HEK293 (cell line): ENCODE measurements at regions not wholly inside any gene's neighbourhood (a gene's known extent, or its start where the extent isn't known, plus 50 kb on each side); places are given as distances from the start of the nearest gene placed in this dataset.

ENCODE experiments used
- CTCF ChIA-PET: fragments of 350-600 bp; formaldehyde crosslinking; extraction: SDS; loops from one replicate; lab custom pipeline; 2021; ENCODE audit warnings: antibody characterized with exemption; lab: Yijun Ruan, JAX
- POLR2A ChIA-PET: fragments of 300-600 bp; formaldehyde crosslinking; extraction: SDS; loops from one replicate; lab custom pipeline; 2020; ENCODE audit warnings: antibody characterized with exemption, inconsistent platforms; lab: Yijun Ruan, JAX
- H3K27ac ChIP-seq: fragments of 200-500 bp; sonication (Bioruptor generic); 2 replicates; pipeline ENCODE4 v1.5.1; 2014; ENCODE audit warnings: low read depth, low read length, control low read depth, inconsistent platforms; ENCODE audit errors: extremely low read depth
- H3K36me3 ChIP-seq, 2 experiments: fragments of 200-500 bp in 1 of 2; sonication (Bioruptor generic) in 1 of 2; 1 replicate in 1 of 2; 2 replicates in 1 of 2; pipeline ENCODE4 v1.5.1; 2014 to 2017; ENCODE audit warnings: inconsistent platforms in 2 of 2, low read length in 2 of 2; ENCODE audit not compliant: control insufficient read depth in 2 of 2, insufficient read depth in 1 of 2
- H3K4me1 ChIP-seq: fragments of 200-500 bp; sonication (Bioruptor generic); 2 replicates; pipeline ENCODE4 v1.5.1; 2014; ENCODE audit warnings: mild to moderate bottlenecking, low read length, inconsistent platforms; ENCODE audit not compliant: control insufficient read depth, insufficient read depth
- H3K4me3 ChIP-seq: 2 replicates; pipeline ENCODE4 v1.5.1; 2011; ENCODE audit warnings: low read depth, mild to moderate bottlenecking, control low read depth, low read length, moderate library complexity
- H3K9me3 ChIP-seq: fragments of 200-500 bp; sonication (Bioruptor generic); 2 replicates; pipeline ENCODE4 v1.5.1; 2014; ENCODE audit warnings: low read depth, low read length, inconsistent platforms; ENCODE audit not compliant: control insufficient read depth, insufficient read depth
- GLI2 ChIP-seq: fragments of 450-650 bp; formaldehyde crosslinking; IDR thresholded peaks from 2 replicates; pipeline ENCODE4; 2017; ENCODE audit warnings: missing biosample characterization, missing genetic modification characterization, low read depth, borderline replicate concordance
- GLI4 ChIP-seq: fragments of 450-650 bp; formaldehyde crosslinking; IDR thresholded peaks from 2 replicates; pipeline ENCODE4 v1.5.1; 2016; ENCODE audit warnings: missing biosample characterization, missing genetic modification characterization
- KLF17 ChIP-seq: fragments of 450-650 bp; formaldehyde crosslinking; IDR thresholded peaks from 2 replicates; pipeline ENCODE4 v1.5.1; 2016; ENCODE audit warnings: missing biosample characterization, missing genetic modification characterization
- PRDM2 ChIP-seq: fragments of 450-650 bp; formaldehyde crosslinking; IDR thresholded peaks from 2 replicates; pipeline ENCODE4 v1.5.1; 2016; ENCODE audit warnings: missing biosample characterization, missing genetic modification characterization, borderline replicate concordance
- ZBTB44 ChIP-seq: fragments of 450-650 bp; IDR thresholded peaks from 2 replicates; pipeline ENCODE4 v1.5.1; 2018; ENCODE audit warnings: missing biosample characterization, mild to moderate bottlenecking, missing genetic modification characterization
- ZBTB8A ChIP-seq: fragments of 450-650 bp; formaldehyde crosslinking; IDR thresholded peaks from 2 replicates; pipeline ENCODE4 v1.5.1; 2016; ENCODE audit warnings: missing biosample characterization, missing genetic modification characterization
- ZNF175 ChIP-seq: fragments of 450-650 bp; formaldehyde crosslinking; IDR thresholded peaks from 2 replicates; pipeline ENCODE4 v1.5.1; 2016; ENCODE audit warnings: missing biosample characterization, missing genetic modification characterization
- ZNF19 ChIP-seq: fragments of 450-650 bp; formaldehyde crosslinking; IDR thresholded peaks from 2 replicates; pipeline ENCODE4; 2016; ENCODE audit warnings: missing biosample characterization, missing genetic modification characterization, low read depth
- ZNF214 ChIP-seq: fragments of 450-650 bp; formaldehyde crosslinking; IDR thresholded peaks from 2 replicates; pipeline ENCODE4 v1.5.1; 2017; ENCODE audit warnings: missing biosample characterization, mild to moderate bottlenecking, missing genetic modification characterization, borderline replicate concordance
- ZNF488 ChIP-seq: fragments of 450-650 bp; formaldehyde crosslinking; IDR thresholded peaks from 2 replicates; pipeline ENCODE4 v1.5.1; 2016; ENCODE audit warnings: missing biosample characterization, missing genetic modification characterization
- ZNF639 ChIP-seq: fragments of 450-650 bp; formaldehyde crosslinking; IDR thresholded peaks from 2 replicates; pipeline ENCODE4 v1.5.1; 2016; ENCODE audit warnings: missing biosample characterization, missing genetic modification characterization

GRCh38 chr20:16143596-16143995, 429.7 kb downstream of the KIF16B start (continued):
- TF ChIP-seq PRDM2 (tag by site-specific recombination) = no peak
- TF ChIP-seq KLF17 = no peak

- TF ChIP-seq ZNF214 (tag by site-specific recombination) (no peak), ZNF488 (tag by site-specific recombination) (no peak), ZNF175 (tag by site-specific recombination) (no peak), GLI4 (tag by site-specific recombination) (no peak), ZNF639 (tag by site-specific recombination) (no peak), GLI2 (tag by site-specific recombination) (no peak), ZBTB8A (tag by site-specific recombination) (no peak), ZBTB44 (tag by site-specific recombination) (no peak), ZNF19 (tag by site-specific recombination) (no peak)
- TF ChIP-seq, all 188 proteins: peak for 0
- H3K27ac ChIP-seq = no peak overlapping the region
- POLR2A ChIA-PET = no interaction called here
- H3K4me1 ChIP-seq = no peaks in the 10 kb centered on the region
- CTCF ChIA-PET = interaction anchor here (0.6 to 0.7 kb wide), 2 partner anchors 190 to 306 kb away, joined by 4 to 5 read pairs; no protein-coding TSS in a partner anchor
- no peaks in the 10 kb centered on the region for H3K36me3 ChIP-seq
- no peak overlapping the region for H3K4me3 ChIP-seq
- no peaks in the 10 kb centered on the region for H3K9me3 ChIP-seq
Observed at GRCh38 chr20:16135630-16136029, 437.6 kb downstream of the KIF16B start.
